HG02588 (cell line): ENCODE measurements at regions not wholly inside any gene's neighbourhood (a gene's known extent, or its start where the extent isn't known, plus 50 kb on each side); places are given as distances from the start of the nearest gene placed in this dataset.
"Not testable (repeated sequence)": the region's sequence is repeated elsewhere in the genome, so short reads cannot be mapped to it uniquely, and the experiment has no call there.

Experiments
- ATAC-seq: cut with Tn5 transposase; IDR thresholded peaks from one replicate; pipeline ENCODE4 v1.9.1; 2021; ENCODE audit warnings: mild to moderate bottlenecking, moderate library complexity; ENCODE audit not compliant: unreplicated experiment

GRCh38 chr5:10130881-10131280 is 118.8 kb downstream of the ATPSCKMT start:
- no peak for ATAC-seq

DNA sequence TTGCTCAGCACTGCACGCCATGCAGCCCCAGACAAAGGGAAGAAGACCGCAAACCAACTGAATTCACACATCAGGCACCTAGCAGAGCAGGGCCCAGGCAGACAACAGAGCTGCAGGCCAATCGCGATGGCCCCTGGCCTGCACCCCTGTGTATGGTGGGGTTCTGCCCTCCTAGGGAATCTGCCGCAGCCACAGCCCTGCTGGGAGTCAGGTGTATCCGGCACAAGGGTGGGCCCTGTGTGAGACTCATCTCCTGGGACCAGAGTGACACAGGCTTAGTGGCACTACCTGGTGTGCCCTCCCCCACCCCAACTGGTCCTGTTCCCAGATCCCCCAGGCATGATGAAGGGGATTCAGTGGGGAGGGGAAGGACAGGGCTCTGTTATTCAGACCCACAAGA is 122.8 kb downstream of the ATPSCKMT start:
- no peak for ATAC-seq

DNA sequence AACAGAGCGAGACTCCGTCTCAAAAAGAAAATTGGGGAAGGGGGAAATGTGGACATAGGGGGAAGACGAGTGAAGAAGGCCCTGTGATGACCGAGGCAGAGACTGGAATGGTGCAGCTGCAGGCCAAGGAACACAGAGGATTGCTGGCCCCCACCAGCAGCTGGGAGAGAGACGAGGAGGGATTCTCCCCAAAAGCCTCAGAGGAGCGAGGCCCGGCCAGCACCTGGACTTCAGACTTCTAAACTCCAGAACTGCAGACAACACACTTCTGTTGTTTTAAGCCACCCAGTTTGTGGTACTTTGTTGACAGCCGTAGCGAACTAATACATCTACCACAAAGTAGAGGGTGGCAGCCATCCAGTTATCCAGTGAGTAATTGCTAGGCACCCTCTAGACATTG is 124.6 kb downstream of the ATPSCKMT start:
- no peak for ATAC-seq

GRCh38 chr5:10124287-10124686 is 125.4 kb downstream of the ATPSCKMT start:
- ATAC-seq = no peak

- no peak for ATAC-seq
Observed at GRCh38 chr5:10123254-10123989, 126.3 kb downstream of the ATPSCKMT start.

DNA sequence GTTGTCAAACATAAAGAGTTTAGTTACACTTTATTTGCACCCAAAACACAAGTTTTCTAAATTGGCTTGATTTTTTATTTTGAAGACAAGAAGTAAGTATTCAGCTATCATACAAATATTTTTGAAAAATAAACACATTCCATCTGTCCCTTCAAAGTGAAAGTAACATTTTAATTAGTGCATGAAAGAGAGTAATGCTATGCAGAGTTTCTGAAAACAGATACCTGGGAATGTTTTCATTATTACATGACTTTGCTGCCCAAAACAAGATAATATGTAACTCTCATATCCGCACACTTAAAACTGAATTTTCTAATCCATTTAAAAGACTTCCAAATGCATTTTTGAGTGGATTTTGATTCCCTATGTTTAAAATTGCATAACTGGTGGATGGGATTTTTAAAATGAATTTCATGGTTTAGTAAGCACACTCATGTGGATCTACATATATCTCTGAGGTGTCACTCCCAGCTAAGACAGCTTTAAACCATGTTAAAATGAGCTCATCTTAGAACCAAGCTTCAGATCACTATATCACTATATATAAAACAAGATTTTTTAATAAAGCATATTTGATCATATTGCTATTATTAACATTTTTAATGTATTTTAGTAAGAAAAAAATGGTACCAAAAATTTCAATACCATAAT is 127.5 kb downstream of the ATPSCKMT start:
- no peak for ATAC-seq

GRCh38 chr5:10120934-10121333 is 128.8 kb downstream of the ATPSCKMT start:
- no peak for ATAC-seq

GRCh38 chr5:10118150-10118549 is 131.5 kb downstream of the ATPSCKMT start:
- no peak for ATAC-seq

- no peak for ATAC-seq
Observed at GRCh38 chr5:10116594-10116993, 133.1 kb downstream of the ATPSCKMT start.

GRCh38 chr5:10115669-10116068 is 134.0 kb downstream of the ATPSCKMT start:
- no peak for ATAC-seq

DNA sequence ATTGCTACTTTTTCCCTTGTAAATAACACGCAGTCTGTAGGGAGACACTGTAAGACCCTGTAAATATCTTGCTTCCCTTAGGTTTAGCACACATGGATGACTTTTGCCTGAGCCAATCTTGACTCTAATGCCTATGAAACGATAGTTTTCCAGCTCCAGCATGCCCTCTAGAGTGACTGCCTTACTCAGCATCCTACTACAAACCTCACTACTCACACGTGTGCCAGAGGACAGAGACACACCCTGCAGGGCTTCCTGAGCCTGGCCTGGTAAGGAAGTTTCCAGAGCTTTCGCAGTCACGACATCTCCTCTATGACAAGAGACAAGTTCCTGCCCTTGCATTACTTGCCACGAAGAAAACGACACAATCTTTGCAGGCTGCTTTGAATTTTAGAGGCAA is 138.1 kb downstream of the ATPSCKMT start:
- no peak for ATAC-seq

DNA sequence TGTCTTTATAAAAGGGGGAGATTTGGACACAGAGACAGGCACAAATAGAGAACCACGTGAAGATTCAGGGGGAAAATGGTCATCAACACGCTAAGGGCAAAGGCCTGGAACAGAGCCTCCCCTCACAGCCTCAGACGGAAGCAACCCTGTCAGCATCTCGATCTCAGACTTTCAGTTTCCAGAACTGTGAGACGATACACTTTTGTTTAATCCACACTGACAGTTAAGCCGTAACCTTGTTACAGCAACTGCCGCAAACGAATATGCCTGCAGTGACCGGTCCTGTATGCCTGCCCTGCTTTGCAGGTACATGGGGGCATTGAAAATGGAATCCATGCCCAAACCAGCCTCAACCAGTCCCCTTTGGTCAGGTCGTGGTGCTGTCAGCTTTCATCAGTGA is 139.5 kb downstream of the ATPSCKMT start:
- ATAC-seq = no peak

GRCh38 chr5:10109299-10109698 is 140.4 kb downstream of the ATPSCKMT start:
- ATAC-seq = no peak

- no peak for ATAC-seq
Observed at GRCh38 chr5:10106806-10107205, 142.9 kb downstream of the ATPSCKMT start.

DNA sequence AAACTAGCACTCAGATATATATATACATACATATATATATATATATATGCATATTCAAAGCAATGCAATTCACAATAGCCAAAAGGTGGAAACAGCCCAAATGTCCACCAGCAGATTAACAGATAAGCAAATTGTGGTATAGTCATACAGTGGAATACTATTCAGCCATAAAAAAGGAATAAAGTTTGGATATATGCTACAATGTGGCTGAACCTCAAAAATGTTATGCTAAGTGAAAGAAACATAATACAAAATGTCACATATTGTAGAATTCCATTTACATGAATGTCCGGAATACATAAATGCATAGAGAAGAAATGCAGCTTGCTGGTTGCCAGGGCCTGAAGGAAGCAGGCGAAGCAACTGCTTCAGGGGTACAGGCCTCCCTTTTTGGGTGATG is 143.4 kb downstream of the ATPSCKMT start:
- no peak for ATAC-seq

GRCh38 chr5:10102706-10103497 is 146.8 kb downstream of the ATPSCKMT start:
- ATAC-seq = no peak

DNA sequence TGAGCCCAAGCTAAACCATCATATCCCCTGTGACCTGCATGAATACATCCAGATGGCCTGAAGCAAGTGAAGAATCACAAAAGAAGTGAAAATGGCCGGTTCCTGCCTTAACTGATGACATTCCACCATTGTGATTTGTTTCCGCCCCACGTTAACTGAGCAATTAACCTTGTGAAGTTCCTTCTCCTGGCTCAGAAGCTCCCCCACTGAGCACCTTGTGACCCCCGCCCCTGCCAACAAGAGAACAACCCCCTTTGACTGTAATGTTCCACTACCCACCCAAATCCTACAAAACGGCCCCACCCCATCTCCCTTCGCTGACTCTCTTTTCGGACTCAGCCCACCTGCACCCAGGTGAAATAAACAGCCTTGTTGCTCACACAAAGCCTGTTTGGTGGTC is 147.5 kb downstream of the ATPSCKMT start:
- ATAC-seq = not testable (repeated sequence)

DNA sequence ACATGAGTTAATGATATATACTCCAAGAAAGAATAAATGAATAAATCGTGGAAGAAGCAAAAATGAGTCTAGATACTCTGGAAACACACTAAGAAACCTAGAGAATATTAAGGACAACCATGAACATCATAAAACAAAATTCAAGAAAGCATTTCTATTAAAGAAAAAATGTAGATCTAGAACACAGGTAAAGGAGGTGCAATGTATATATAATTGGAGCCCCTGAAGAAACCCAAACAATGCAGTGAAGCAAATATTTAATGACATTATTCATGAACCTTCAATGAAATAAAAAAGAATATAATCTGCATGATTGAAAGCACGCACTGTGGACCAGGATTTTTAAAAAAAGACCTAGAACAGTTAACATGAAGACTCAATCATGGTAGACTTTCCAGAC is 150.1 kb downstream of the ATPSCKMT start:
- no peak for ATAC-seq

DNA sequence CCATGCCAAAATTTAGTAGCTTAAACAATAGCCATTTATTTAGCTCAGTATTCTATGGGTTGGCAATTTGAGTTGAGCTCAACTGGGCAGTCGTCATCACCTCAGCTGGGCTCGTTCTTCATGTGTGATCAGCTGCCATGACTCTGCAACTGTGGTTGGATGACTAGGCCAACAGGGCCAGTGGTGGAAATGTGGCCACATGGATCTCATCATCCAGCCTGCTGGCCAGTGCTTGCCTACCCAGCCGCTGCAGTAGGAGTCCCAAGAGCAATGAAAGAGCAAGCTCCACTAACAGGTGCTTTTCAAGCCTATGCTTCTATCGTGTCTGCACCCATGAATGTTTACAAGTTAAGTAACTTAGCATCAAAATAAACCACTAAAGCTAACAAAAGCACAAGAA is 158.0 kb downstream of the ATPSCKMT start:
- no peak for ATAC-seq

DNA sequence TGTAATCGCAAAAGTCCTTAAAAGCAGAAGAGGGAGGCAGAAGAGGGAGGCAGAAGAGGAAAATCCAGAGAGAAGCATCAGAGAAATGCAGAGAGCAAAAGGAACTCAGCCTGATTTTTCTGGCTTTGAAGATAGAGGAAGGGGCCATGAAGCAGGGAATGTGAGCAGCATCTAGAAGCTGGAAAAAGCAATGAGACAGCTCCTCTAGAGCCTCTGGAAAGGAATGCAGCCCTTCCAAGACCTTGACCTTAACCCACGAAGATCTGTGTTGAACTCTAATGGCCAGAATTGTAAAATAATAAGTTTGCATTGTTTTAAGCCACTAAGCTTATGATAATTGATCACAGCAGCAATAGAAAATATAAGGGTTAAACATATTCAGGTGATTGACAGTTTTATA is 159.6 kb downstream of the ATPSCKMT start:
- ATAC-seq = no peak

DNA sequence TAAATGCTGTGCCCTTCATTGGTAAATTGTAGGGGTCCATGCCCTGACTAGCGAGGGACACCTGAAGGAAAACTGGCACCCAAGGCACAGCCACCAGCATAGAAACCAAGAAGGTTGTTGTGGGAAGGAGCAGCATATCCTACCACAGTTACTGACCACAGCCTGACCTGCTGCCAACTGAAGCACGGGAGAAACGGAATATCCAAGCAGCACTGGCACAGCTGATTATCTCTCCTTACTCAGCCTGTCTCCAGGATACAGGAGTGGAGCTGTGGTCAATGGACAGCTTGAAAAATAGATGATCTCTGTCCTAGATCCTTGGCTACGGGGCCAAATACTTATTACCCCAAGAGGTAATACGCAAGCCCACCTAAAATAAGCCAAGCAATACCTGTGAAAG is 164.5 kb downstream of the ATPSCKMT start:
- no peak for ATAC-seq

- ATAC-seq = no peak
Observed at GRCh38 chr5:10081584-10081983, 168.1 kb downstream of the ATPSCKMT start.
